ENCODE measurements at regions not wholly inside any gene's neighbourhood (a gene's known extent, or its start where the extent isn't known, plus 50 kb on each side); places are given as distances from the start of the nearest gene placed in this dataset.

DNA sequence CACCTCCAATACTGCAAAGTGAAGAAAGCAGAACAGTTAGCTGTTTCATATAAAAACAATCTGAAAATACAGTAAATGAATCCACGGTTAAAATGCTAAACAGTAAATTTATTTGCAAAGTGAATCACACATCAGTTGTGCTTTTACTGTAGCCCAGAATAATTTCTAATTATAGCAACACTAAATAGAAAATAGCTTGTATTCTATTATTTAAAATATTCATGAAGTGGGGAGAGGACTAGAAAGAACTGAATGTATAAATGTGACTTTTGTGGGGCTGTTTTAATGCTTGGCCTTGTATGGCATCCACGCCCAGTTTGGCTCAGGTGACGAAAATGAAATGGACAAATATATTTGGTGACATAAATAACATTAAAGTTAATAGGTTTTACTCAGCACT is 148.2 kb downstream of the ATP23 start:
- Mint-ChIP-seq H3K27me3 (ENCODE audit: insufficient read depth, unreplicated experiment) (peaks cover 2% of the 10 kb centered on the region), H3K4me1 (ENCODE audit: low read depth, unreplicated experiment) (no peaks in the 10 kb centered on the region), H3K9me3 (ENCODE audit: unreplicated experiment) (no peaks in the 10 kb centered on the region), H3K4me3 (ENCODE audit: unreplicated experiment) (no peak overlapping the region), H3K36me3 (ENCODE audit: insufficient read depth, unreplicated experiment) (no peaks in the 10 kb centered on the region), H3K27ac (ENCODE audit: unreplicated experiment) (no peak overlapping the region)
- POLR2A ChIA-PET = interaction anchor here (0.5 kb wide), 1 partner anchor 245 kb away, joined by 3 read pairs; no protein-coding TSS in a partner anchor
- CTCF ChIA-PET = no interaction called here
- Histone ChIP-seq H3K4me3 (ENCODE audit: low read depth, low read length) (no peak overlapping the region), H3K27me3 (replicated peaks; ENCODE audit: control insufficient read depth, insufficient read depth, low read length) (no peaks in the 10 kb centered on the region), H3K36me3 (ENCODE audit: control insufficient read depth, insufficient read depth, low read length) (no peaks in the 10 kb centered on the region), H3K9me3 (no peaks in the 10 kb centered on the region), H3K4me1 (no peaks in the 10 kb centered on the region)
- BruUV-seq (replicated peaks) = no TSS peak
- TF ChIP-seq CTCF (IDR thresholded peaks at IDR 0.05; ENCODE audit: insufficient read depth in 1 of 2, low read depth in 1 of 2, low read length in 1 of 2, severe bottlenecking in 1 of 2, unreplicated experiment in 1 of 2) = no peak
- intact Hi-C loops (cut with micrococcal nuclease; ENCODE audit: unreplicated experiment) = no loop called here
- no peak for DNase-seq

GRCh38 chr12:58090685-58091084 is 149.3 kb downstream of the ATP23 start:
- CTCF ChIA-PET = no interaction called here

GRCh38 chr12:58095002-58095401 is 153.6 kb downstream of the ATP23 start:
- H3K36me3 ChIP-seq (ENCODE audit: control insufficient read depth, insufficient read depth, low read length) = no peaks in the 10 kb centered on the region
- no peak overlapping the region for H3K4me3 ChIP-seq (ENCODE audit: low read depth, low read length)
- H3K9me3 Mint-ChIP-seq (ENCODE audit: unreplicated experiment) = no peaks in the 10 kb centered on the region
- H3K27me3 Mint-ChIP-seq (ENCODE audit: insufficient read depth, unreplicated experiment) = no peaks in the 10 kb centered on the region
- TF ChIP-seq CTCF (IDR thresholded peaks at IDR 0.05; ENCODE audit: insufficient read depth in 1 of 2, low read depth in 1 of 2, low read length in 1 of 2, severe bottlenecking in 1 of 2, unreplicated experiment in 1 of 2) = no peak
- DNase-seq = no peak
- ChIA-PET CTCF (no interaction called here), POLR2A (no interaction called here)
- no peaks in the 10 kb centered on the region for H3K27me3 ChIP-seq (replicated peaks; ENCODE audit: control insufficient read depth, insufficient read depth, low read length)
- intact Hi-C loops (cut with micrococcal nuclease; ENCODE audit: unreplicated experiment) = no loop called here
- H3K27ac Mint-ChIP-seq (ENCODE audit: unreplicated experiment) = no peak overlapping the region
- H3K4me3 Mint-ChIP-seq (ENCODE audit: unreplicated experiment) = no peak overlapping the region
- no peaks in the 10 kb centered on the region for H3K9me3 ChIP-seq
- no peaks in the 10 kb centered on the region for H3K4me1 Mint-ChIP-seq (ENCODE audit: low read depth, unreplicated experiment)
- no peaks in the 10 kb centered on the region for H3K36me3 Mint-ChIP-seq (ENCODE audit: insufficient read depth, unreplicated experiment)
- no peaks in the 10 kb centered on the region for H3K4me1 ChIP-seq
- BruUV-seq (replicated peaks) = no TSS peak

More at GRCh38 chr12:58090685-58091084, 149.3 kb downstream of the ATP23 start:
- Mint-ChIP-seq H3K4me1 (ENCODE audit: low read depth, unreplicated experiment) (no peaks in the 10 kb centered on the region), H3K9me3 (ENCODE audit: unreplicated experiment) (no peaks in the 10 kb centered on the region), H3K27ac (ENCODE audit: unreplicated experiment) (no peak overlapping the region), H3K4me3 (ENCODE audit: unreplicated experiment) (no peak overlapping the region), H3K27me3 (ENCODE audit: insufficient read depth, unreplicated experiment) (peaks cover 2% of the 10 kb centered on the region), H3K36me3 (ENCODE audit: insufficient read depth, unreplicated experiment) (no peaks in the 10 kb centered on the region)
- TF ChIP-seq CTCF (IDR thresholded peaks at IDR 0.05; ENCODE audit: insufficient read depth in 1 of 2, low read depth in 1 of 2, low read length in 1 of 2, severe bottlenecking in 1 of 2, unreplicated experiment in 1 of 2) = no peak
- no peak overlapping the region for H3K4me3 ChIP-seq (ENCODE audit: low read depth, low read length)
- no TSS peak for BruUV-seq (replicated peaks)
- no peaks in the 10 kb centered on the region for H3K36me3 ChIP-seq (ENCODE audit: control insufficient read depth, insufficient read depth, low read length)
- no peaks in the 10 kb centered on the region for H3K9me3 ChIP-seq
- H3K4me1 ChIP-seq = no peaks in the 10 kb centered on the region
- DNase-seq = no peak
- POLR2A ChIA-PET = no interaction called here
- intact Hi-C loops (cut with micrococcal nuclease; ENCODE audit: unreplicated experiment) = no loop called here
- H3K27me3 ChIP-seq (replicated peaks; ENCODE audit: control insufficient read depth, insufficient read depth, low read length) = no peaks in the 10 kb centered on the region
